HL-60 (cell line): ENCODE measurements at regions not wholly inside any gene's neighbourhood (a gene's known extent, or its start where the extent isn't known, plus 50 kb on each side); places are given as distances from the start of the nearest gene placed in this dataset.

Experiments used
- DNase-seq, 2 experiments: peaks; one replicate each; pipeline ENCODE4 v3.0.0-alpha.2; 2010 to 2020; ENCODE audit warnings: low read depth in 1 of 2, low spot score in 1 of 2
- H3K27ac ChIP-seq: fragments of 250-450 bp; sonication (Bioruptor Pico); replicated peaks from 2 replicates; pipeline ENCODE4 v1.5.1; 2020; ENCODE audit warnings: mild to moderate bottlenecking, moderate library complexity
- H3K27me3 ChIP-seq: fragments of 250-450 bp; sonication (Bioruptor Pico); 2 replicates; pipeline ENCODE4 v1.5.1; 2021; ENCODE audit warnings: mild to moderate bottlenecking, moderate library complexity; ENCODE audit not compliant: insufficient read depth, poor library complexity, severe bottlenecking
- H3K4me3 ChIP-seq: replicated peaks from 2 replicates; pipeline ENCODE4 v1.5.1; 2011; ENCODE audit warnings: mild to moderate bottlenecking, control low read depth, low read length; ENCODE audit not compliant: insufficient read depth
- CTCF ChIP-seq: IDR thresholded peaks from one replicate; pipeline ENCODE4 v1.5.1; 2011; ENCODE audit warnings: low read length, control low read depth, inconsistent platforms; ENCODE audit not compliant: insufficient read depth
- GABPA ChIP-seq: IDR thresholded peaks from 2 replicates; pipeline ENCODE4 v1.6.1; 2012; ENCODE audit warnings: low read depth
- POLR2AphosphoS5 ChIP-seq: IDR thresholded peaks from 2 replicates; pipeline ENCODE4 v1.6.1; 2012; ENCODE audit warnings: low read depth
- REST ChIP-seq: IDR thresholded peaks from 2 replicates; pipeline ENCODE4 v1.6.1; 2012; ENCODE audit warnings: low read depth; ENCODE audit not compliant: insufficient replicate concordance
- SPI1 ChIP-seq: IDR thresholded peaks from 2 replicates; pipeline ENCODE4 v1.6.1; 2012; ENCODE audit warnings: low read depth, mild to moderate bottlenecking, borderline replicate concordance

DNA sequence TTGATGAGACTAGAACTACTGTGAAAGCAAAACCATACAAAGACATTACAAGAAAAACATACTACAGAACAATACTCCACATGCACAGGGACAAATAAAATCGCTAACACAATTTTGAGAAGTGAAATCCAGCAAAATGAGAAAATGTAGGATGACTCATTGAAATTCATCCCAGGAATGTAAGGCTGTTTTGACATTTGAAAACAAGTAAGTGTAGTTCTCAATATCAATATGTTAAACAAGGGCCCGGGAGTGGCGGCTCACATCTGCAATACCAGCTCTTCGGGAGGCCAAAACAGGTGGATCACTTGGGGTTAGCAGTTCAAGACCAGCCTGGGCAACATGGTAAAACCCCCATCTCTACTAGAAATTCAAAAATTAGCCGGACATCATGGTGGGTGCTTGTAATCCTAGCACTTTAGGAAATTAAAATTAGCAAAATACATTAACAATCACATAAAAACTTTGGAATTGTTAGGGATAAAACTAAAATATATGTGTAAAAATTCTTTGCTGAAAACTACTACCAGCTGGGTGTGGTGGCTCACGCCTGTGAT lies 113.7 kb upstream of the ADARB2 start:
- H3K27ac ChIP-seq: no peak overlapping the region
- TF ChIP-seq CTCF (no peak), GABPA (no peak), POLR2AphosphoS5 (no peak), REST (no peak)
- DNase-seq: no peak
- no peak overlapping the region for H3K4me3 ChIP-seq
- no peaks in the 10 kb centered on the region for H3K27me3 ChIP-seq

DNA sequence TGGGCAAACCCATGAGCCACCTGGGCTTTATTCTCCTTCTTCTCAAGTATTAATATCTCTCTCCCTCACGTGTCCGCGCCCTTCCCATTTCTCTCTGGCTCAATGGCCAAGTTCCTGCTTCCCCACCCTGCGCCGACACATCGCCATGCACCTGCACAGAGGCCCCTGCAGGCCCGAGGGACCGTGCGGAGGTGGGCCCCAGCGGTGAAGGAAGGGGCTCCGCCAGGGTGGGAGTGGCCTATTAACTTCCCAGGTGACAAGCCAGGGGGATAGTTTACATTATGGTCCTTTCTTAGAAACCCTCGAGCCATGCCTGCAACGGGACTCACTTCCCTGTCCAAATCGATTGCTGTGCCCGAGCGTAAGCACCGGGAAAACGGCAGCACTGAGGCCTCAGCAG lies 110.0 kb upstream of the ADARB2 start:
- no peak for TF ChIP-seq POLR2AphosphoS5
- TF ChIP-seq REST: no peak
- no peak for TF ChIP-seq SPI1
- no peak for TF ChIP-seq GABPA
- no peak for TF ChIP-seq CTCF
- no peak overlapping the region for H3K27ac ChIP-seq
- H3K4me3 ChIP-seq: no peak overlapping the region
- H3K27me3 ChIP-seq: no peaks in the 10 kb centered on the region
- no peak for DNase-seq

- no peaks in the 10 kb centered on the region for H3K27me3 ChIP-seq
- H3K27ac ChIP-seq: no peak overlapping the region
- DNase-seq: no peak
- no peak overlapping the region for H3K4me3 ChIP-seq
- TF ChIP-seq REST (no peak), GABPA (no peak), SPI1 (no peak), CTCF (no peak), POLR2AphosphoS5 (no peak)
These were observed 108.7 kb upstream of the ADARB2 start for GRCh38 chr10:1846032-1846431.
